Ectodermal cell (in vitro differentiated cells): ENCODE measurements at regions not wholly inside any gene's neighbourhood (a gene's known extent, or its start where the extent isn't known, plus 50 kb on each side); places are given as distances from the start of the nearest gene placed in this dataset.

Experiments used
- H3K27ac ChIP-seq: 2 replicates; pipeline ENCODE4 v1.7.0; 2013; ENCODE audit warnings: mild to moderate bottlenecking, low read depth, low read length; ENCODE audit not compliant: insufficient read depth, poor library complexity, severe bottlenecking
- H3K27me3 ChIP-seq: 2 replicates; pipeline ENCODE4 v1.7.0; 2013; ENCODE audit warnings: mild to moderate bottlenecking, low read length; ENCODE audit not compliant: insufficient read depth, control insufficient read depth, poor library complexity, severe bottlenecking
- H3K36me3 ChIP-seq: one replicate; pipeline ENCODE4 v1.7.0; 2013; ENCODE audit warnings: low read length; ENCODE audit not compliant: control insufficient read depth, insufficient read depth
- H3K4me1 ChIP-seq: one replicate; pipeline ENCODE4 v1.7.0; 2013; ENCODE audit warnings: low read length; ENCODE audit not compliant: control insufficient read depth, insufficient read depth
- H3K4me3 ChIP-seq: 2 replicates; pipeline ENCODE4 v1.7.0; 2013; ENCODE audit warnings: low read depth, low read length, control low read depth; ENCODE audit not compliant: insufficient read depth
- H3K9me3 ChIP-seq: 2 replicates; pipeline ENCODE4 v1.7.0; 2013; ENCODE audit warnings: mild to moderate bottlenecking, low read length, moderate library complexity; ENCODE audit not compliant: control insufficient read depth
- WGBS, 2 experiments: methylation state at CpG; one replicate each; pipeline ENCODE4 v1.1.7; 2013; ENCODE audit warnings: missing lambda C conversion rate in 2 of 2; 5-methylcytosine and 5-hydroxymethylcytosine counted together

DNA sequence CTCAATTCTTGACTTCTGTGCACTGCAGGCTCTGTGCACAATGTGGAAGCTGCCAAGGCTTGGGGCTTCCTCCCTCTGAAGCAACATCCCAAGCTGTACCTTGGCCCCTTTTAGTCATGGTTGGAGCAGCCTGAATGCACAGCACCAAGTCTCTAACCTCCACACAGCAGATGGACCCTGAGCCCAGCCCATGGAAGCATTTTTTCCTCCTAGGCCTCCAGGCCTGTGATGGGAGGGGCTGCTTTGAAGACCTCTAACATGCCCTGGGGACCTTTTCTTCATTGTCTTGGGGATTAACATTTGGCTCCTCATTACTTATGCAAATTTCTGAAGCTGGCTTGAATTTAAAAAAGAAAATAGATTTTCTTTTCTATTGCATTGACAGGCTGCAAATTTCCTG is 385.8 kb downstream of the LRRC70 start:
- Histone ChIP-seq H3K9me3 (peaks cover 3% of the 10 kb centered on the region), H3K27me3 (no peaks in the 10 kb centered on the region), H3K27ac (no peak overlapping the region), H3K4me1 (no peaks in the 10 kb centered on the region), H3K4me3 (no peak overlapping the region), H3K36me3 (no peaks in the 10 kb centered on the region)

DNA sequence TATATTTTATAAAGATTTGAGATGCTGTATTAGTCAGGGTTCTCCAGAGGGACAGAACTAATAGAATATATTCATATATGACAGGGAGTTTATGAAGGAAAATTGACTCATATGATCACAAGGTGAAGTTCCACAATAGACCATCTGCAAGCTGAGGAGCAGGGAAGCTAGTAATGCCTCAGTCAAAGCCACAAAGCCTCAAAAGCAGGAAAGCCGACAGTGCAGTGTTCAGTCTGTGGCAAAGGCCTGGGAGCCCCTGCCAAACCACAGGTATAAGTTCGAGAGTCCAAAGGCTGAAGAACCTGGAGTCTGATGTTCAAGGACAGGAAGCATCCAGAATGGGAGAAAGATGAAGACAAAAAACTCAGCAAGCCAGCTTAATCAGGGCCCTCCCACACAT is 382.2 kb downstream of the LRRC70 start:
- H3K4me3 ChIP-seq = no peak overlapping the region
- H3K4me1 ChIP-seq = no peaks in the 10 kb centered on the region
- peaks cover 3% of the 10 kb centered on the region for H3K9me3 ChIP-seq
- WGBS, 2 experiments = 95 to 98% methylated on average over 2 of the region's 2 CpGs
- no peaks in the 10 kb centered on the region for H3K36me3 ChIP-seq
- H3K27me3 ChIP-seq = no peaks in the 10 kb centered on the region
- no peak overlapping the region for H3K27ac ChIP-seq

DNA sequence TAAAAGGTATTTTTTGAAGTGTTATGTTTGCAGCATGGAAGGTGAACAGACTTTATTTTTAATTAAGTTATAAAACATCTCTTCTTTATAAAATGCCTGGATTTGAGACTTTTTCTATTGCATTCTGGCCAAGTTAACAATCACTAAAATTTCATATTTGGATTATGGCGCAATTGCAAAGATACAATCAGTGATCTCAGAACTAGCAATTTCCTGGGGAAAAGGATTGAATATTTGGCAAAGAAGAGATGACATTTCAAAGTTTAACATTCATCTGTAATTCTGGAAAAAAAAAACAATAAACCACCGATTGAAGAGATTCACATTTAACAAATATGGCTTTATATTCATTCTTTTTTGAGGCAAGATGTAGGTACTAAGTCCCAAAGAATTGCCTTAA is 378.0 kb downstream of the LRRC70 start:
- H3K27ac ChIP-seq = no peak overlapping the region
- H3K4me1 ChIP-seq = no peaks in the 10 kb centered on the region
- H3K36me3 ChIP-seq = no peaks in the 10 kb centered on the region
- no peaks in the 10 kb centered on the region for H3K9me3 ChIP-seq
- H3K27me3 ChIP-seq = no peaks in the 10 kb centered on the region
- no peak overlapping the region for H3K4me3 ChIP-seq
- WGBS, 2 experiments = 95% methylated on average over 2 of the region's 2 CpGs; no CpG with 5 or more reads in 1 of the 2 experiments

DNA sequence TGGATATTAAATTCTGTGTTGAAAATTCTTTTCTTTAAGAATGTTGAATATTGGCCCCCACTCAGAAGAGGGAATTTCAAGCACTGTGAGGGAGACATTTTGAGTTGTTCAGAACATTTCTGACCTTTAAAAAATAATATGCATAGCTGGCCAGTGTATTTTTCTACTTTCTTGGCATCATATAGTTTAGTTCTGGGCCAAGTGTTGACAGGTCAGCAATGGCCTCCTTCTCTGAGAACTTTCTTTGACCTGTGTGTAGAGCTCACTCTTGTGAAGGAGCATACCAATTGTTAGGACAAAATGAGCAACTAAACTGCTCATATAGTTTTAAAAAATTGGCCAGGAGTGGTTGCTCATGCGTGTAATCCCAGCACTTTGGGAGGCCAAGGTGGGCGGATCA is 376.0 kb downstream of the LRRC70 start:
- H3K36me3 ChIP-seq = no peaks in the 10 kb centered on the region
- no peak overlapping the region for H3K4me3 ChIP-seq
- no peak overlapping the region for H3K27ac ChIP-seq
- 92 to 94% methylated on average over 2 of the region's 2 CpGs for WGBS, 2 experiments
- H3K27me3 ChIP-seq = no peaks in the 10 kb centered on the region
- H3K4me1 ChIP-seq = no peaks in the 10 kb centered on the region
- H3K9me3 ChIP-seq = no peaks in the 10 kb centered on the region

DNA sequence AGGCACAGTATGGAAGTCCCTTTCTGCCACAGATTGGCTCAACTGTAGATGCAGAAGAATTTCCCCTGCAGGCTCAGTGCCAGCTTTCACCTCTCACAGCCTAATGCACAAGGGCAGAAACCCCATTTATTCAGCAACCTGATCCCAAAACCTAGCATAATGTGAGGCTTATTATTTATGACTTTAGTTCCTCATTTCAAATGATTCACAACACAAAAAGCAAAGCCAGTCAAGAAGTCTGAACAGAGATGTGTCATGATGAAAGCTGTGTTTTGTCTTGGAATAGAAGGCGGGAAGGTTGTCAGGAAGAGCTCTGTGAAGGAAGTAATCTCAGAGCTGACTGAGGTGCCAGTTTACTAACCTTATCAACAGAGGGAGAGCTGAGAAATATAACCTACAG is 369.7 kb downstream of the LRRC70 start:
- WGBS, 2 experiments = 71 to 92% methylated on average over 1 of the region's 1 CpG
- Histone ChIP-seq H3K4me1 (no peaks in the 10 kb centered on the region), H3K36me3 (no peaks in the 10 kb centered on the region), H3K4me3 (no peak overlapping the region), H3K9me3 (no peaks in the 10 kb centered on the region), H3K27me3 (no peaks in the 10 kb centered on the region), H3K27ac (no peak overlapping the region)

DNA sequence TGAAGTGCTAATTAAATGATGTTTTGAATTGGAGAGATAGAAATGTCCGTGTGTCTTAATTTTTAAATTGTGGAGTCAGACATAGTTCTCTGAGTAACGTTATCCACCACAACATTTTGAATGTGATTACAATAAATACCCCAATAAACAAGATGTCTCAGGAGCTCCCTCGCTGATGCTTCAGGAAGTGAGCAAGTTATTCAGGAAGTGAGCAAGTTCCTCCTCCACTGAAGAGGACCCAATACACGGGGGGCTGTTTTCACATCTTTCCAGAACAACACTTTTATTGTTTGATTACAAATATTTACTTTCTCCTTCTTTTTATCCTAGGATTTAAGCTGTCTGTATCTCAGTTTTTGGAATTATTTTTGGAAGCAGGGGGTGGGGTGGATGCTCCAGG is 363.8 kb downstream of the LRRC70 start:
- 89 to 95% methylated on average over 4 of the region's 4 CpGs for WGBS, 2 experiments
- Histone ChIP-seq H3K4me1 (no peaks in the 10 kb centered on the region), H3K36me3 (no peaks in the 10 kb centered on the region), H3K4me3 (no peak overlapping the region), H3K27ac (no peak overlapping the region), H3K27me3 (no peaks in the 10 kb centered on the region), H3K9me3 (no peaks in the 10 kb centered on the region)

DNA sequence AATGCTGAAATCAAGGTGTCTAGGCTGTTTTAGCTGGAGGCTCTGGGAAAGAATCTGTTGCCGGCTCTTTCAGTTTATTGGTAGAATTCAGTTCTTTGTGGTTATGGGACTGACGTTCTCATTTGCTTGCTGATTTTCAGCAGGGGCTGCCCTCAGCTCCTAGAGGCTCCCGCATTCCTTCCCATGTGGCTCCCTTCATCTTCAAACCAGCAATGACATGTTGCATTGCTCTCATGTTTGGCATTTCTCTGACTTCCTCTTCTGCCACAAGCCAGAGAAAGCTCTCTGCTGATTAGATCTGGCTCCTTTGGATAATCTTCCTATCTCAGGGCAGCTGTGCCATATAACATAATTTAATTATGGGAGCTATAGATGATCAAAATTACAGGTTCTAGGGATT is 360.3 kb downstream of the LRRC70 start:
- H3K27me3 ChIP-seq = no peaks in the 10 kb centered on the region
- no peaks in the 10 kb centered on the region for H3K36me3 ChIP-seq
- no peaks in the 10 kb centered on the region for H3K4me1 ChIP-seq
- WGBS, 2 experiments = 72 to 78% methylated on average over 3 of the region's 3 CpGs
- no peaks in the 10 kb centered on the region for H3K9me3 ChIP-seq
- no peak overlapping the region for H3K4me3 ChIP-seq
- no peak overlapping the region for H3K27ac ChIP-seq

DNA sequence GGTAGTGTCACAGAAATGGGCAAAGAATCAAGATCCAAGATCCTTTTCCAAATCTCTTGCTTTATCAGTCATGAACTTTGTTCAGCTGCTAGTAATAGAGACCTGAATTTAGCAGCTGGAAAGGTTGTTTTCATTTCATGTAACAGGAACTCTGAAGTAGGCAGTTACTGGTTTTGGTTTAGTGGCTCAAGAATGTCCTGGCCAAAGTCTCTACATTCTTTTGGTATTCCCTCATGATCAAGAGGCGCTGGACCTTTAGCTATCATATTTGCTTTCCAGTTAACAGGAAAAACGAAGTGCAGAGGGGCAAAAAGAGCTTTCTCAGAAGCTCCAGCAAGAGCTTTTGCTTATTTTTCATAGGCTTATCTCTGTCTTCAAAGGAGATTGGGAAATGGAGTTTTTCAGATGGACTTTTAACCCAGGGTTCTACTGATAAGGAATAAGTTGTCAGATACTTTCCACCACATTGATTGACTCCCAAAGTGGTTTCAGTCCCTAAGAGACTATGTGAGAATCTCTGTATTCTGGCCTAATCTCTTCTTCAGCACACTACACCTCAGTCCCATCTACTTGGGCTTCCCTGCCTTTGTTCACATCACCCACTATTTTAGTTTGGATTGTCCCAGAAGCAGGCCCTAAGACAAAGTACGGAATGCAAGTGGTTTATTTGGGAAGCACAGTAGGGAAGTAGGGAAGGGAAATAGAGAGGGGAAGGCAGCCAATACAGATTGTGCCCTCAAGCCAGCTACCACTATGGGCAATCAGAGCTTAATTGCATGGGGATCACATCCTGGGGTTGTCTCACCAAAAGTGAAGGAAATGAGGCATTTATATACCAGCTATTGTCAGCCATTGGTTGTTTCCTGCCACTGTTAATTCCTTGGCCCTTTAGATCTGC is 359.3 kb downstream of the LRRC70 start:
- H3K27me3 ChIP-seq = no peaks in the 10 kb centered on the region
- no peaks in the 10 kb centered on the region for H3K36me3 ChIP-seq
- no peak overlapping the region for H3K27ac ChIP-seq
- no peak overlapping the region for H3K4me3 ChIP-seq
- no peaks in the 10 kb centered on the region for H3K9me3 ChIP-seq
- WGBS, 2 experiments = 88 to 95% methylated on average over 3 of the region's 3 CpGs
- H3K4me1 ChIP-seq = no peaks in the 10 kb centered on the region

DNA sequence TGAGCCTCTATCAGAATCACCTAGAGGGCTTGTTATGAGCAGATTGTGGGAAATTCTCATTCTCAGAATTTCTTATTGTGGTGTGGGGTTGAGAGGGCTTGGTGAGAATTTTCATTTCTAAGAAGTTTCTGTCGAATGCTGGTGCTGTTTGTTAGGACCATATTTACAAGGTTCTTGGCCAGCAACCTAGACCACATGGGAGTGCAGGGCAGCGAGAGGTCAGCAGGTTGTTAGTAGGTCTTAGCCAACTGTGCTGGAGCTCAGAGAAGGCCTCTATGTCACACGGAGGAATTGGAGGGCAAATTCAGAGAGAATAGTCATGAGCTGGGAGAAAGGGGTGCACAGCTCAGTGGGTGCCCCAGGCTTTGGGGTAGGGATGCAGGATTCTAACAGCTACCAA is 357.0 kb downstream of the LRRC70 start:
- H3K9me3 ChIP-seq = no peaks in the 10 kb centered on the region
- WGBS, 2 experiments = 88 to 90% methylated on average over 3 of the region's 3 CpGs
- H3K4me3 ChIP-seq = no peak overlapping the region
- no peaks in the 10 kb centered on the region for H3K4me1 ChIP-seq
- no peaks in the 10 kb centered on the region for H3K27me3 ChIP-seq
- no peaks in the 10 kb centered on the region for H3K36me3 ChIP-seq
- H3K27ac ChIP-seq = no peak overlapping the region

DNA sequence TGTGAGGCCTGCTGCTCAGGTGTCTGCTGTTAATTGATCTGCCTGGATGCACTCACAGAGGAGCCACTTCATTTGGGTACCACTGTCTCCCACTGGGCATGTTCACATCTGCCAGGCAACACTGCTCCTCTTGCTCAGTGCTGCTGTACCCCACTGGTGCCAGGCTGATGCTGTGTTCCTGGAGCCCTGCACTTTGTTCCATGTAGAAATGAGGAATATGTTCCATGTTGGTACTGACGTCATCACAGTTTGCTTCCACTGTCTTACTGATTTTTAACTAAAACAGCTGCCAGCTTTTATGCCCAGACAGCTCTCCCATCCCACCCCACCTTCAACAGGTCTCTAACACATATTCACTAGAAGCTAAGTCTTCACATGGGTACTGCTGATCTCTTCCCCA is 355.7 kb downstream of the LRRC70 start:
- 81 to 100% methylated on average over 1 of the region's 1 CpG for WGBS, 2 experiments

More for the DNA sequence above, 355.7 kb downstream of the LRRC70 start:
- Histone ChIP-seq H3K27ac (no peak overlapping the region), H3K9me3 (no peaks in the 10 kb centered on the region), H3K4me3 (no peak overlapping the region), H3K27me3 (no peaks in the 10 kb centered on the region), H3K4me1 (no peaks in the 10 kb centered on the region), H3K36me3 (no peaks in the 10 kb centered on the region)
